ENCODE measurements at regions not wholly inside any gene's neighbourhood (a gene's known extent, or its start where the extent isn't known, plus 50 kb on each side); places are given as distances from the start of the nearest gene placed in this dataset.

- no peak overlapping the region for H3K4me3 ChIP-seq (ENCODE audit: insufficient read depth, low read depth, low read length)
- no peak overlapping the region for H3K4me2 ChIP-seq (ENCODE audit: low read depth, low read length)
- H3K27ac ChIP-seq (ENCODE audit: insufficient read depth, low read length), result no peak overlapping the region
- H3K18ac ChIP-seq (ENCODE audit: low read depth, low read length), result no peak overlapping the region
- H2AFZ ChIP-seq (replicated peaks; ENCODE audit: low read length, poor library complexity), result no peak overlapping the region
- H2BK120ac ChIP-seq (ENCODE audit: low read depth, low read length), result no peak overlapping the region
- no peaks in the 10 kb centered on the region for H3K27me3 ChIP-seq (ENCODE audit: control insufficient read depth, insufficient read depth, low read length)
- no peak overlapping the region for H4K5ac ChIP-seq (ENCODE audit: low read depth, low read length)
- H3K9ac ChIP-seq (ENCODE audit: low read depth, low read length), result no peak overlapping the region
- dilution Hi-C loops (cut with HindIII; ENCODE audit: low sequenced_read_pairs, unreplicated experiment), result no loop called here
- no peaks in the 10 kb centered on the region for H3K79me1 ChIP-seq (ENCODE audit: low read depth in 1 of 2, low read length in 2 of 2)
- no peak for ATAC-seq (ENCODE audit: low read depth)
- no peaks in the 10 kb centered on the region for H3K36me3 ChIP-seq (ENCODE audit: control insufficient read depth, insufficient read depth, low read length)
- no peak overlapping the region for H2BK5ac ChIP-seq (ENCODE audit: low read depth, low read length, poor library complexity, severe bottlenecking)
- peaks cover 9% of the 10 kb centered on the region; the same call in 1 of the 2 replicates for H3K9me3 ChIP-seq (ENCODE audit: control insufficient read depth, insufficient read depth, low read length)
- H3K9me1 ChIP-seq (ENCODE audit: insufficient read depth, low read length), result no peaks in the 10 kb centered on the region
- H4K8ac ChIP-seq (ENCODE audit: low read depth in 2 of 2, low read length in 2 of 2), result no peak overlapping the region
- H4K91ac ChIP-seq (ENCODE audit: insufficient read depth, low read depth, low read length), result no peak overlapping the region
- POLR2A ChIA-PET (ENCODE audit: unreplicated experiment), result no interaction called here
- no peaks in the 10 kb centered on the region for H3K4me1 ChIP-seq (ENCODE audit: control insufficient read depth, insufficient read depth, low read length)
- H2AK5ac ChIP-seq (ENCODE audit: low read depth, low read length), result no peak overlapping the region
- no peak overlapping the region for H3K23ac ChIP-seq (ENCODE audit: low read depth, low read length)
- no peak overlapping the region for H3K4ac ChIP-seq (ENCODE audit: low read depth, low read length)
- DNase-seq, result no peak
- in situ Hi-C loops (cut with MboI; ENCODE audit: low sequenced_read_pairs), result no loop called here
- H2BK15ac ChIP-seq (ENCODE audit: low read depth, low read length), result no peak overlapping the region
- no peaks in the 10 kb centered on the region for H4K20me1 ChIP-seq (ENCODE audit: insufficient read depth, low read length)
- H2AK9ac ChIP-seq (replicated peaks; ENCODE audit: low read depth, low read length, poor library complexity), result no peak overlapping the region
- BruUV-seq (replicated peaks), result no TSS peak
- CTCF ChIA-PET, result no interaction called here
- no peak overlapping the region for H3K56ac ChIP-seq (ENCODE audit: extremely low read depth, insufficient read depth, low read length)
- intact Hi-C loops (cut with micrococcal nuclease), result no loop called here
- TF ChIP-seq RAD21 (IDR thresholded peaks at IDR 0.05; ENCODE audit: low read length) (no peak), RFX5 (IDR thresholded peaks at IDR 0.05; ENCODE audit: low read depth, low read length) (no peak), SMC3 (IDR thresholded peaks at IDR 0.05; ENCODE audit: low read depth, low read length) (no peak)
- H2BK20ac ChIP-seq (ENCODE audit: low read depth, low read length), result no peak overlapping the region
- H3K14ac ChIP-seq (replicated peaks; ENCODE audit: low read depth, low read length), result no peak overlapping the region
Measured at GRCh38 chr12:71321531-71321930, 118.1 kb upstream of the LGR5 start.

Data from IMR-90 (cell line).